Upper lobe of left lung (tissue), 6 donors: ENCODE measurements at regions not wholly inside any gene's neighbourhood (a gene's known extent, or its start where the extent isn't known, plus 50 kb on each side); places are given as distances from the start of the nearest gene placed in this dataset.

Experiments
- ATAC-seq, 2 donors: fragments of 200-7000 bp; cut with Tn5 transposase; one replicate each; pipeline ENCODE4 v1.9.1; 2022; ENCODE audit warnings: mild to moderate bottlenecking in 2 of 2, moderate library complexity in 2 of 2; ENCODE audit not compliant: low FRiP score in 2 of 2
- DNase-seq, 2 donors: peaks; one replicate each; pipeline ENCODE4 v3.0.0-alpha.2; 2019 to 2020
- H3K27ac ChIP-seq, 4 donors: fragments of 200-600 bp; sonication (generic); one replicate each; pipeline ENCODE4 v1.5.1; 2016 to 2019
- H3K27me3 ChIP-seq, 4 donors: fragments of 200-600 bp; sonication (generic); one replicate each; pipeline ENCODE4 v1.5.1; 2017 to 2019
- H3K36me3 ChIP-seq, 4 donors: fragments of 200-600 bp; sonication (generic); one replicate each; pipeline ENCODE4 v1.5.1; 2016 to 2019
- H3K4me1 ChIP-seq, 4 donors: fragments of 200-600 bp; sonication (generic); one replicate each; pipeline ENCODE4 v1.5.1; 2018 to 2019
- H3K4me3 ChIP-seq, 4 donors: fragments of 200-600 bp; sonication (generic); one replicate each; pipeline ENCODE4 v1.5.1; 2017 to 2019; ENCODE audit warnings: mild to moderate bottlenecking in 2 of 4, moderate library complexity in 1 of 4
- H3K9me3 ChIP-seq, 4 donors: fragments of 200-600 bp; sonication (generic); one replicate each; pipeline ENCODE4 v1.5.1; 2018 to 2019
- CTCF ChIP-seq, 6 experiments: fragments of 450-650 bp in 4 of 6; fragments of 200-600 bp in 2 of 6; sonication (generic) in 2 of 6; IDR thresholded peaks; one replicate each; pipeline ENCODE4 v1.5.1; 2016 to 2019; ENCODE audit warnings: antibody characterized with exemption in 6 of 6
- EP300 ChIP-seq, 4 donors: sonication (generic); formaldehyde crosslinking; IDR thresholded peaks; one replicate each; pipeline ENCODE4 v1.5.1; 2017; ENCODE audit warnings: antibody characterized with exemption in 4 of 4, control low read depth in 2 of 4
- POLR2A ChIP-seq, 4 donors: fragments of 450-650 bp; IDR thresholded peaks; one replicate each; pipeline ENCODE4 v1.5.1; 2016 to 2017; ENCODE audit warnings: antibody characterized with exemption in 4 of 4, mild to moderate bottlenecking in 2 of 4
- POLR2AphosphoS5 ChIP-seq, 2 donors: sonication (generic); formaldehyde crosslinking; IDR thresholded peaks; one replicate each; pipeline ENCODE4 v1.5.1; 2017; ENCODE audit warnings: antibody characterized with exemption in 2 of 2
- WGBS, 2 donors: methylation state at CpG; one replicate each; pipeline ENCODE4 v1.1.5; 2017 to 2018; 5-methylcytosine and 5-hydroxymethylcytosine counted together
- donor health status: DM: no; HTN: no; CAD: no; lungs with moderate emphysema.
- donor health status: DM: no; HTN: yes; CAD: no; lungs with severe emphysema.

- 90 to 92% methylated on average over 10 of the region's 10 CpGs for WGBS, 2 donors
- ATAC-seq: no peak
- no peak for DNase-seq
These were observed 66.3 kb downstream of the PTGR3 start for GRCh38 chr18:75142677-75143076.

GRCh38 chr18:75141734-75142133 lies 67.2 kb downstream of the PTGR3 start:
- ATAC-seq (no peak), DNase-seq (no peak)
- WGBS, 2 donors: 96% methylated on average over 13 of the region's 13 CpGs

More at GRCh38 chr18:75142677-75143076, 66.3 kb downstream of the PTGR3 start:
- Histone ChIP-seq H3K4me3 (no peak overlapping the region), H3K36me3 (no peaks in the 10 kb centered on the region), H3K27me3 (no peaks in the 10 kb centered on the region), H3K9me3 (peaks cover 0 to 6% (median 2%) of the 10 kb centered on the region in 4 donors), H3K4me1 (no peaks in the 10 kb centered on the region), H3K27ac (no peak overlapping the region)
- TF ChIP-seq CTCF (IDR thresholded peaks at IDR 0.05) (no peak), POLR2AphosphoS5 (IDR thresholded peaks at IDR 0.05) (no peak), EP300 (IDR thresholded peaks at IDR 0.05) (no peak), POLR2A (IDR thresholded peaks at IDR 0.05) (no peak)

DNA sequence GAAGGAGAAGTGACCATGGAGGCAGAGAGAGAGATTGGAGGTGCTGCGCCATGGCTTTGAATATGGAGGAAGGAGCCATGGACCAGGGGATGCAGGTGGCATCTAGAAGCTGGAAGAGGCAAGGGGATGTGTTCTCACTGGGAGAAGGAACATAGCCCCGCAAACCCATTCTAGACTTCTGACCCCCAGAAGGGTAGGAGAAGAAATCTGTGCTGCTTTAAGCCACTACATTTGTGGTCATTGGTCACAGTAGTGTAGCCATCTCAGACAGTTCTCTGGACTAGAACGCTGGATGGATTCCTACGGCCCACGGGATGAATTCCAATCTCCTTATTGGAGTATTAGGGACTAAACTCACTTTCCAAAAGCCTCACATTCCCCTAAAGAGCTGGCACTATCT lies 67.8 kb downstream of the PTGR3 start:
- ATAC-seq (no peak), DNase-seq (no peak)
- Histone ChIP-seq H3K4me1 (no peaks in the 10 kb centered on the region), H3K36me3 (no peaks in the 10 kb centered on the region), H3K27ac (no peak overlapping the region), H3K9me3 (no peaks in the 10 kb centered on the region), H3K27me3 (no peaks in the 10 kb centered on the region), H3K4me3 (no peak overlapping the region)
- TF ChIP-seq POLR2A (IDR thresholded peaks at IDR 0.05) (no peak), POLR2AphosphoS5 (IDR thresholded peaks at IDR 0.05) (no peak), EP300 (IDR thresholded peaks at IDR 0.05) (no peak), CTCF (IDR thresholded peaks at IDR 0.05) (no peak)
- WGBS, 2 donors: 88 to 90% methylated on average over 5 of the region's 5 CpGs

More at GRCh38 chr18:75141734-75142133, 67.2 kb downstream of the PTGR3 start:
- Histone ChIP-seq H3K4me1 (no peaks in the 10 kb centered on the region), H3K36me3 (no peaks in the 10 kb centered on the region), H3K9me3 (no peaks in the 10 kb centered on the region), H3K4me3 (no peak overlapping the region), H3K27me3 (no peaks in the 10 kb centered on the region), H3K27ac (no peak overlapping the region)
- TF ChIP-seq POLR2AphosphoS5 (IDR thresholded peaks at IDR 0.05) (no peak), CTCF (IDR thresholded peaks at IDR 0.05) (no peak), EP300 (IDR thresholded peaks at IDR 0.05) (no peak), POLR2A (IDR thresholded peaks at IDR 0.05) (no peak)

DNA sequence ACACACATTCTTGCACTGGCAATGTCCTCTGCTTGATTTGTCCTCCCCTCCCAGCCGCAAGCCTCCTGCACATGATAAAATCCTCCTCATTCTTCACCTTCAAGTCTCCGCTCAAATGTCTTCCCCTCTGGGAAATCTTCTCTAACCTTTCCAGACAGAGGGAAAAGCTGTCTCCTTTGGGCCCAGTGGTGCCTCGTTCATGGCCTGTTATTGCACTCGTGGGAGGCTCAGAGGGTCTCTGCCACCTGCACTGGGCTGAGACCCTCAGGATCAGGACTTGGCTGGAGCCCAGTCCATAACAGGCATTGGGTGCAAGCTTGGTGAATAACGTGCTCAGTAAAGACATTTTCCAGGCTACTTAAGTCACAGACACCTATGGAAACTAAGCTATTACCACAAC lies 68.6 kb downstream of the PTGR3 start:
- H3K4me1 ChIP-seq: no peaks in the 10 kb centered on the region
- DNase-seq (no peak), ATAC-seq (no peak)
- no peaks in the 10 kb centered on the region for H3K36me3 ChIP-seq
- WGBS, 2 donors: 80 to 81% methylated on average over 4 to 5 of the region's 5 CpGs
- TF ChIP-seq CTCF (IDR thresholded peaks at IDR 0.05) (no peak), POLR2AphosphoS5 (IDR thresholded peaks at IDR 0.05) (no peak), EP300 (IDR thresholded peaks at IDR 0.05) (no peak), POLR2A (IDR thresholded peaks at IDR 0.05) (no peak)
- H3K4me3 ChIP-seq: no peak overlapping the region
- no peak overlapping the region for H3K27ac ChIP-seq
- no peaks in the 10 kb centered on the region for H3K9me3 ChIP-seq
- H3K27me3 ChIP-seq: no peaks in the 10 kb centered on the region

- TF ChIP-seq POLR2A (IDR thresholded peaks at IDR 0.05): no peak
- TF ChIP-seq EP300 (IDR thresholded peaks at IDR 0.05): no peak
- no peak for TF ChIP-seq POLR2AphosphoS5 (IDR thresholded peaks at IDR 0.05)
- TF ChIP-seq CTCF (IDR thresholded peaks at IDR 0.05): no peak
- no peak for DNase-seq
- no peaks in the 10 kb centered on the region for H3K9me3 ChIP-seq
- no peak overlapping the region for H3K27ac ChIP-seq
- ATAC-seq: no peak
- H3K36me3 ChIP-seq: no peaks in the 10 kb centered on the region
- no peaks in the 10 kb centered on the region for H3K27me3 ChIP-seq
- H3K4me3 ChIP-seq: no peak overlapping the region
- H3K4me1 ChIP-seq: no peaks in the 10 kb centered on the region
- whole genome bisulfite sequencing, 2 donors: 90 to 91% methylated on average over 18 of the region's 18 CpGs
These were observed 69.6 kb downstream of the PTGR3 start for GRCh38 chr18:75139226-75139911.
